ENCODE measurements at regions not wholly inside any gene's neighbourhood (a gene's known extent, or its start where the extent isn't known, plus 50 kb on each side); places are given as distances from the start of the nearest gene placed in this dataset.

GRCh38 chr6:132969196-132969595 is 154.8 kb downstream of the RPS12 start:
- no peak for ATAC-seq (ENCODE audit: low read depth)
- no peaks in the 10 kb centered on the region for H4K20me1 ChIP-seq (ENCODE audit: control insufficient read depth, insufficient read depth, low read length, poor library complexity, severe bottlenecking)
- H2AFZ ChIP-seq (ENCODE audit: insufficient read depth, low read depth, low read length, poor library complexity, severe bottlenecking) = no peak overlapping the region
- POLR2A ChIA-PET = no interaction called here
- H3K36me3 ChIP-seq (replicated peaks in 1 of 2; ENCODE audit: control extremely low read depth in 1 of 2, control insufficient read depth in 1 of 2, extremely low read depth in 1 of 2, insufficient read depth in 2 of 2, low read length in 1 of 2) = no peaks in the 10 kb centered on the region
- no peak overlapping the region for H3K9ac ChIP-seq (ENCODE audit: low read length)
- no peak overlapping the region for H3K27ac Mint-ChIP-seq
- H3K9me3 Mint-ChIP-seq (ENCODE audit: insufficient read depth) = no peaks in the 10 kb centered on the region
- H3K4me1 Mint-ChIP-seq = no peaks in the 10 kb centered on the region
- DNase-seq = no peak
- WGBS (ENCODE audit: insufficient coverage) = no CpG with 5 or more reads among the region's 1 CpG
- CTCF ChIA-PET = no interaction called here
- intact Hi-C loops (cut with micrococcal nuclease) = no loop called here
- no peaks in the 10 kb centered on the region for H3K79me2 ChIP-seq (ENCODE audit: control insufficient read depth, insufficient read depth, low read length)
- no peak overlapping the region for H3K4me3 Mint-ChIP-seq
- H3K4me1 ChIP-seq (ENCODE audit: control insufficient read depth in 2 of 2, insufficient read depth in 2 of 2, low read length in 2 of 2) = no peaks in the 10 kb centered on the region
- H3K4me3 ChIP-seq (ENCODE audit: control extremely low read depth in 1 of 5, extremely low read depth in 1 of 5, insufficient read depth in 1 of 5, low read depth in 2 of 5, low read length in 4 of 5) = no peak overlapping the region
- H3K27ac ChIP-seq (ENCODE audit: low read length in 2 of 2) = no peak overlapping the region
- no peaks in the 10 kb centered on the region for H3K27me3 ChIP-seq (replicated peaks in 1 of 4; ENCODE audit: control extremely low read depth in 1 of 4, control insufficient read depth in 3 of 4, insufficient read depth in 4 of 4, low read length in 3 of 4)
- H3K4me2 ChIP-seq (replicated peaks; ENCODE audit: low read depth, low read length, poor library complexity, severe bottlenecking) = no peak overlapping the region
- H3K9me3 ChIP-seq (ENCODE audit: control extremely low read depth in 1 of 3, control insufficient read depth in 2 of 3, insufficient read depth in 1 of 3, low read length in 2 of 3) = no peaks in the 10 kb centered on the region
- peaks cover 8% of the 10 kb centered on the region for H3K27me3 Mint-ChIP-seq
- TF ChIP-seq, protein P1, sequence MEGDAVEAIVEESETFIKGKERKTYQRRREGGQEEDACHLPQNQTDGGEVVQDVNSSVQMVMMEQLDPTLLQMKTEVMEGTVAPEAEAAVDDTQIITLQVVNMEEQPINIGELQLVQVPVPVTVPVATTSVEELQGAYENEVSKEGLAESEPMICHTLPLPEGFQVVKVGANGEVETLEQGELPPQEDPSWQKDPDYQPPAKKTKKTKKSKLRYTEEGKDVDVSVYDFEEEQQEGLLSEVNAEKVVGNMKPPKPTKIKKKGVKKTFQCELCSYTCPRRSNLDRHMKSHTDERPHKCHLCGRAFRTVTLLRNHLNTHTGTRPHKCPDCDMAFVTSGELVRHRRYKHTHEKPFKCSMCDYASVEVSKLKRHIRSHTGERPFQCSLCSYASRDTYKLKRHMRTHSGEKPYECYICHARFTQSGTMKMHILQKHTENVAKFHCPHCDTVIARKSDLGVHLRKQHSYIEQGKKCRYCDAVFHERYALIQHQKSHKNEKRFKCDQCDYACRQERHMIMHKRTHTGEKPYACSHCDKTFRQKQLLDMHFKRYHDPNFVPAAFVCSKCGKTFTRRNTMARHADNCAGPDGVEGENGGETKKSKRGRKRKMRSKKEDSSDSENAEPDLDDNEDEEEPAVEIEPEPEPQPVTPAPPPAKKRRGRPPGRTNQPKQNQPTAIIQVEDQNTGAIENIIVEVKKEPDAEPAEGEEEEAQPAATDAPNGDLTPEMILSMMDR (IDR thresholded peaks at IDR 0.05) = no peak
- TF ChIP-seq EZH2 (IDR thresholded peaks at IDR 0.05; ENCODE audit: borderline replicate concordance, insufficient read depth, low read depth, low read length, poor library complexity, severe bottlenecking) = no peak

DNA sequence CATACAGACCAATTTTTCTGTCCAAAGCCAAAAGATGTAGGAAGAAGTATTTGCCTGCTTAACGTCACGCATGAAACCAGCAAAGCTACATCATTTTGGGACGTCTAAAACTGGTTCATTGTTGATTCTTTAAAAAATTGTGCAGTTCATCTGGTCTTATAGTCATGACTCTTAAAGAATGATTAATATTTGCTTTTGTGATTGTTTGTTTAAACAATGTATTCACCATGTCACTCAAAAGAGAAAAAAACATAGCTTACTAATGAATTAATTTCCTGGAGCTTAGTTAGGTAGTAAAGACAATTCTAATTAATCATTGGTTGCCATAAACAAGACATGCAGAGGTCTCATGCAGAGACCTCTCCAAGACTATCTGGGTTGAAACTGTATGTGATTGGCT is 157.3 kb downstream of the RPS12 start:
- no peaks in the 10 kb centered on the region for H3K79me2 ChIP-seq (ENCODE audit: control insufficient read depth, insufficient read depth, low read length)
- Mint-ChIP-seq H3K4me3 (no peak overlapping the region), H3K4me1 (no peaks in the 10 kb centered on the region), H3K27ac (no peak overlapping the region), H3K27me3 (peaks cover 17% of the 10 kb centered on the region), H3K9me3 (ENCODE audit: insufficient read depth) (no peaks in the 10 kb centered on the region)
- no peak overlapping the region for H2AFZ ChIP-seq (ENCODE audit: insufficient read depth, low read depth, low read length, poor library complexity, severe bottlenecking)
- 90% methylated on average over 2 of the region's 3 CpGs for WGBS (ENCODE audit: insufficient coverage)
- intact Hi-C loops (cut with micrococcal nuclease) = no loop called here
- ChIA-PET POLR2A (no interaction called here), CTCF (interaction anchor here (1.7 kb wide), 1 partner anchor 9 kb away, joined by 7 read pairs; no protein-coding TSS in a partner anchor)
- no peak overlapping the region for H3K27ac ChIP-seq (ENCODE audit: low read length in 2 of 2)
- no peaks in the 10 kb centered on the region for H3K27me3 ChIP-seq (replicated peaks in 1 of 4; ENCODE audit: control extremely low read depth in 1 of 4, control insufficient read depth in 3 of 4, insufficient read depth in 4 of 4, low read length in 3 of 4)
- H3K9me3 ChIP-seq (ENCODE audit: control extremely low read depth in 1 of 3, control insufficient read depth in 2 of 3, insufficient read depth in 1 of 3, low read length in 2 of 3) = no peaks in the 10 kb centered on the region
- H4K20me1 ChIP-seq (ENCODE audit: control insufficient read depth, insufficient read depth, low read length, poor library complexity, severe bottlenecking) = no peaks in the 10 kb centered on the region
- H3K36me3 ChIP-seq (replicated peaks in 1 of 2; ENCODE audit: control extremely low read depth in 1 of 2, control insufficient read depth in 1 of 2, extremely low read depth in 1 of 2, insufficient read depth in 2 of 2, low read length in 1 of 2) = no peaks in the 10 kb centered on the region
- TF ChIP-seq, protein P1 (IDR thresholded peaks at IDR 0.05) = no peak
- TF ChIP-seq EZH2 (IDR thresholded peaks at IDR 0.05; ENCODE audit: borderline replicate concordance, insufficient read depth, low read depth, low read length, poor library complexity, severe bottlenecking) = no peak
- no peak overlapping the region for H3K4me3 ChIP-seq (ENCODE audit: control extremely low read depth in 1 of 5, extremely low read depth in 1 of 5, insufficient read depth in 1 of 5, low read depth in 2 of 5, low read length in 4 of 5)
- ATAC-seq (ENCODE audit: low read depth) (no peak), DNase-seq (no peak)
- no peak overlapping the region for H3K9ac ChIP-seq (ENCODE audit: low read length)
- H3K4me1 ChIP-seq (ENCODE audit: control insufficient read depth in 2 of 2, insufficient read depth in 2 of 2, low read length in 2 of 2) = no peaks in the 10 kb centered on the region
- H3K4me2 ChIP-seq (replicated peaks; ENCODE audit: low read depth, low read length, poor library complexity, severe bottlenecking) = no peak overlapping the region
